ENCODE measurements at regions not wholly inside any gene's neighbourhood (a gene's known extent, or its start where the extent isn't known, plus 50 kb on each side); places are given as distances from the start of the nearest gene placed in this dataset.

GRCh38 chr18:28588884-28589549, 412.1 kb upstream of the CDH2 start:
- POLR2A ChIA-PET, result no interaction called here
- CTCF ChIA-PET, result no interaction called here
- no peaks in the 10 kb centered on the region for H3K36me3 ChIP-seq (ENCODE audit: insufficient read depth, low read length)
- Mint-ChIP-seq H3K4me3 (no peak overlapping the region), H3K4me1 (no peaks in the 10 kb centered on the region), H3K36me3 (peaks cover 0 to 6% (median 0%) of the 10 kb centered on the region in 3 donors), H3K9me3 (peaks cover 0 to 34% (median 2%) of the 10 kb centered on the region in 5 donors), H3K27me3 (no peaks in the 10 kb centered on the region), H3K27ac (no peak overlapping the region)
- no peak overlapping the region for H3K4me3 ChIP-seq (ENCODE audit: low read length)
- no peaks in the 10 kb centered on the region for H3K27me3 ChIP-seq (ENCODE audit: insufficient read depth, low read length, poor library complexity, severe bottlenecking)
- H3K9me3 ChIP-seq (ENCODE audit: low read length), result no peaks in the 10 kb centered on the region
- no peak overlapping the region for H3K27ac ChIP-seq (ENCODE audit: low read depth, low read length)
- no peak for DNase-seq
- H3K4me1 ChIP-seq (ENCODE audit: insufficient read depth, low read length), result no peaks in the 10 kb centered on the region

GRCh38 chr18:28584731-28585130, 407.8 kb upstream of the CDH2 start:
- Mint-ChIP-seq H3K4me1 (no peaks in the 10 kb centered on the region), H3K27ac (no peak overlapping the region), H3K4me3 (no peak overlapping the region), H3K27me3 (no peaks in the 10 kb centered on the region), H3K9me3 (peaks cover 0 to 44% (median 2%) of the 10 kb centered on the region in 5 donors), H3K36me3 (no peaks in the 10 kb centered on the region)
- Histone ChIP-seq H3K27me3 (ENCODE audit: insufficient read depth, low read length, poor library complexity, severe bottlenecking) (no peaks in the 10 kb centered on the region), H3K36me3 (ENCODE audit: insufficient read depth, low read length) (no peaks in the 10 kb centered on the region), H3K27ac (ENCODE audit: low read depth, low read length) (no peak overlapping the region), H3K9me3 (ENCODE audit: low read length) (no peaks in the 10 kb centered on the region), H3K4me3 (ENCODE audit: low read length) (no peak overlapping the region), H3K4me1 (ENCODE audit: insufficient read depth, low read length) (no peaks in the 10 kb centered on the region)
- CTCF ChIA-PET, result no interaction called here
- DNase-seq, result no peak
- POLR2A ChIA-PET, result no interaction called here

GRCh38 chr18:28582724-28583123, 405.8 kb upstream of the CDH2 start:
- Histone ChIP-seq H3K27ac (ENCODE audit: low read depth, low read length) (no peak overlapping the region), H3K27me3 (ENCODE audit: insufficient read depth, low read length, poor library complexity, severe bottlenecking) (no peaks in the 10 kb centered on the region), H3K9me3 (ENCODE audit: low read length) (no peaks in the 10 kb centered on the region), H3K4me1 (ENCODE audit: insufficient read depth, low read length) (no peaks in the 10 kb centered on the region), H3K36me3 (ENCODE audit: insufficient read depth, low read length) (no peaks in the 10 kb centered on the region), H3K4me3 (ENCODE audit: low read length) (no peak overlapping the region)
- H3K36me3 Mint-ChIP-seq, result no peaks in the 10 kb centered on the region
- H3K9me3 Mint-ChIP-seq, result peaks cover 0 to 43% (median 2%) of the 10 kb centered on the region in 5 donors
- DNase-seq, result no peak
- H3K4me1 Mint-ChIP-seq, result no peaks in the 10 kb centered on the region
- no peak overlapping the region for H3K27ac Mint-ChIP-seq
- H3K27me3 Mint-ChIP-seq, result no peaks in the 10 kb centered on the region
- no peak overlapping the region for H3K4me3 Mint-ChIP-seq
- POLR2A ChIA-PET, result no interaction called here
- CTCF ChIA-PET, result no interaction called here

GRCh38 chr18:28581521-28582071, 404.7 kb upstream of the CDH2 start:
- ChIA-PET POLR2A (no interaction called here), CTCF (no interaction called here)
- H3K27ac Mint-ChIP-seq, result no peak overlapping the region
- H3K27me3 Mint-ChIP-seq, result no peaks in the 10 kb centered on the region
- H3K9me3 Mint-ChIP-seq, result peaks cover 0 to 37% (median 2%) of the 10 kb centered on the region in 5 donors
- H3K4me3 Mint-ChIP-seq, result no peak overlapping the region
- no peaks in the 10 kb centered on the region for H3K4me1 Mint-ChIP-seq
- H3K4me1 ChIP-seq (ENCODE audit: insufficient read depth, low read length), result no peaks in the 10 kb centered on the region
- no peak for DNase-seq
- no peaks in the 10 kb centered on the region for H3K36me3 Mint-ChIP-seq
- H3K9me3 ChIP-seq (ENCODE audit: low read length), result no peaks in the 10 kb centered on the region
- H3K36me3 ChIP-seq (ENCODE audit: insufficient read depth, low read length), result no peaks in the 10 kb centered on the region
- no peaks in the 10 kb centered on the region for H3K27me3 ChIP-seq (ENCODE audit: insufficient read depth, low read length, poor library complexity, severe bottlenecking)
- no peak overlapping the region for H3K27ac ChIP-seq (ENCODE audit: low read depth, low read length)
- no peak overlapping the region for H3K4me3 ChIP-seq (ENCODE audit: low read length)

- H3K4me3 Mint-ChIP-seq, result no peak overlapping the region
- Histone ChIP-seq H3K27me3 (ENCODE audit: insufficient read depth, low read length, poor library complexity, severe bottlenecking) (no peaks in the 10 kb centered on the region), H3K36me3 (ENCODE audit: insufficient read depth, low read length) (no peaks in the 10 kb centered on the region), H3K4me3 (ENCODE audit: low read length) (no peak overlapping the region), H3K27ac (ENCODE audit: low read depth, low read length) (no peak overlapping the region), H3K4me1 (ENCODE audit: insufficient read depth, low read length) (no peaks in the 10 kb centered on the region), H3K9me3 (ENCODE audit: low read length) (no peaks in the 10 kb centered on the region)
- ChIA-PET POLR2A (no interaction called here), CTCF (no interaction called here)
- no peaks in the 10 kb centered on the region for H3K36me3 Mint-ChIP-seq
- peaks cover 0 to 28% (median 4%) of the 10 kb centered on the region in 5 donors for H3K9me3 Mint-ChIP-seq
- no peak for DNase-seq
- H3K27me3 Mint-ChIP-seq, result no peaks in the 10 kb centered on the region
- H3K4me1 Mint-ChIP-seq, result no peaks in the 10 kb centered on the region
- no peak overlapping the region for H3K27ac Mint-ChIP-seq
Observed at GRCh38 chr18:28576941-28577340, 400.0 kb upstream of the CDH2 start.

- no peaks in the 10 kb centered on the region for H3K4me1 Mint-ChIP-seq
- no peaks in the 10 kb centered on the region for H3K4me1 ChIP-seq (ENCODE audit: insufficient read depth, low read length)
- no peak overlapping the region for H3K4me3 Mint-ChIP-seq
- H3K36me3 ChIP-seq (ENCODE audit: insufficient read depth, low read length), result no peaks in the 10 kb centered on the region
- no peaks in the 10 kb centered on the region for H3K9me3 ChIP-seq (ENCODE audit: low read length)
- CTCF ChIA-PET, result no interaction called here
- H3K27me3 Mint-ChIP-seq, result no peaks in the 10 kb centered on the region
- no peak overlapping the region for H3K27ac ChIP-seq (ENCODE audit: low read depth, low read length)
- H3K4me3 ChIP-seq (ENCODE audit: low read length), result no peak overlapping the region
- peaks cover 0 to 26% (median 4%) of the 10 kb centered on the region in 5 donors for H3K9me3 Mint-ChIP-seq
- H3K27ac Mint-ChIP-seq, result no peak overlapping the region
- no peak for DNase-seq
- H3K36me3 Mint-ChIP-seq, result no peaks in the 10 kb centered on the region
- POLR2A ChIA-PET, result no interaction called here
- no peaks in the 10 kb centered on the region for H3K27me3 ChIP-seq (ENCODE audit: insufficient read depth, low read length, poor library complexity, severe bottlenecking)
Observed at GRCh38 chr18:28575123-28575522, 398.2 kb upstream of the CDH2 start.

GRCh38 chr18:28574175-28574574, 397.2 kb upstream of the CDH2 start:
- H3K27ac ChIP-seq (ENCODE audit: low read depth, low read length), result no peak overlapping the region
- H3K4me1 ChIP-seq (ENCODE audit: insufficient read depth, low read length), result no peaks in the 10 kb centered on the region
- no peak overlapping the region for H3K4me3 Mint-ChIP-seq
- H3K27ac Mint-ChIP-seq, result no peak overlapping the region
- DNase-seq, result no peak
- no peaks in the 10 kb centered on the region for H3K4me1 Mint-ChIP-seq
- H3K36me3 Mint-ChIP-seq, result no peaks in the 10 kb centered on the region
- no peak overlapping the region for H3K4me3 ChIP-seq (ENCODE audit: low read length)
- CTCF ChIA-PET, result interaction anchor here (0.8 kb wide), 1 partner anchor 17 kb away, joined by 3 read pairs; no protein-coding TSS in a partner anchor
- no peaks in the 10 kb centered on the region for H3K27me3 ChIP-seq (ENCODE audit: insufficient read depth, low read length, poor library complexity, severe bottlenecking)
- H3K36me3 ChIP-seq (ENCODE audit: insufficient read depth, low read length), result no peaks in the 10 kb centered on the region
- peaks cover 0 to 24% (median 2%) of the 10 kb centered on the region in 5 donors for H3K9me3 Mint-ChIP-seq
- POLR2A ChIA-PET, result no interaction called here
- no peaks in the 10 kb centered on the region for H3K9me3 ChIP-seq (ENCODE audit: low read length)
- no peaks in the 10 kb centered on the region for H3K27me3 Mint-ChIP-seq

- no peaks in the 10 kb centered on the region for H3K4me1 ChIP-seq (ENCODE audit: insufficient read depth, low read length)
- no peak overlapping the region for H3K4me3 ChIP-seq (ENCODE audit: low read length)
- H3K36me3 ChIP-seq (ENCODE audit: insufficient read depth, low read length), result no peaks in the 10 kb centered on the region
- no peaks in the 10 kb centered on the region for H3K4me1 Mint-ChIP-seq
- CTCF ChIA-PET, result no interaction called here
- no peak overlapping the region for H3K27ac Mint-ChIP-seq
- POLR2A ChIA-PET, result interaction anchor here (0.7 kb wide), 1 partner anchor 61 kb away, joined by 3 read pairs; no protein-coding TSS in a partner anchor
- no peak overlapping the region for H3K27ac ChIP-seq (ENCODE audit: low read depth, low read length)
- no peaks in the 10 kb centered on the region for H3K27me3 Mint-ChIP-seq
- no peaks in the 10 kb centered on the region for H3K9me3 ChIP-seq (ENCODE audit: low read length)
- peaks cover 0 to 33% (median 4%) of the 10 kb centered on the region in 5 donors for H3K9me3 Mint-ChIP-seq
- DNase-seq, result no peak
- no peaks in the 10 kb centered on the region for H3K36me3 Mint-ChIP-seq
- no peak overlapping the region for H3K4me3 Mint-ChIP-seq
- H3K27me3 ChIP-seq (ENCODE audit: insufficient read depth, low read length, poor library complexity, severe bottlenecking), result no peaks in the 10 kb centered on the region
Observed at GRCh38 chr18:28571929-28572328, 395.0 kb upstream of the CDH2 start.

Data from CD8-positive, alpha-beta memory T cell (primary cell).